ENCODE measurements at regions not wholly inside any gene's neighbourhood (a gene's known extent, or its start where the extent isn't known, plus 50 kb on each side); places are given as distances from the start of the nearest gene placed in this dataset.
"Not testable (repeated sequence)": the region's sequence is repeated elsewhere in the genome, so short reads cannot be mapped to it uniquely, and the experiment has no call there.

GRCh38 chr2:3107567-3107966, 270.1 kb downstream of the EIPR1 start:
- Mint-ChIP-seq H3K9me3 (ENCODE audit: low read depth) (no peaks in the 10 kb centered on the region), H3K27ac (no peak overlapping the region), H3K36me3 (ENCODE audit: insufficient read depth) (no peaks in the 10 kb centered on the region), H3K4me1 (ENCODE audit: low read depth) (peaks cover 16% of the 10 kb centered on the region), H3K27me3 (peaks cover 11% of the 10 kb centered on the region), H3K4me3 (ENCODE audit: low read depth) (no peak overlapping the region)
- TF ChIP-seq CTCF (IDR thresholded peaks at IDR 0.05; ENCODE audit: unreplicated experiment) = no peak
- no peak for DNase-seq (ENCODE audit: low spot score, unreplicated experiment)

GRCh38 chr2:3105814-3106569, 271.6 kb downstream of the EIPR1 start:
- no peaks in the 10 kb centered on the region for H3K9me3 Mint-ChIP-seq (ENCODE audit: low read depth)
- TF ChIP-seq CTCF (IDR thresholded peaks at IDR 0.05; ENCODE audit: unreplicated experiment) = no peak
- H3K27me3 Mint-ChIP-seq = peaks cover 11% of the 10 kb centered on the region
- H3K36me3 Mint-ChIP-seq (ENCODE audit: insufficient read depth) = no peaks in the 10 kb centered on the region
- DNase-seq (ENCODE audit: low spot score, unreplicated experiment) = no peak
- peak overlapping the region; percentile 88 for H3K27ac Mint-ChIP-seq
- no peak overlapping the region for H3K4me3 Mint-ChIP-seq (ENCODE audit: low read depth)
- peaks cover 16% of the 10 kb centered on the region for H3K4me1 Mint-ChIP-seq (ENCODE audit: low read depth)

- Mint-ChIP-seq H3K4me1 (ENCODE audit: low read depth) (peaks cover 16% of the 10 kb centered on the region), H3K27ac (peak overlapping the region; percentile 88), H3K27me3 (peaks cover 11% of the 10 kb centered on the region)
- not testable (repeated sequence) for DNase-seq (ENCODE audit: low spot score, unreplicated experiment); H3K9me3 Mint-ChIP-seq (ENCODE audit: low read depth); H3K36me3 Mint-ChIP-seq (ENCODE audit: insufficient read depth); H3K4me3 Mint-ChIP-seq (ENCODE audit: low read depth)
Measured at GRCh38 chr2:3104958-3105813, 272.4 kb downstream of the EIPR1 start.

GRCh38 chr2:3104261-3104660, 273.4 kb downstream of the EIPR1 start:
- TF ChIP-seq CTCF (IDR thresholded peaks at IDR 0.05; ENCODE audit: unreplicated experiment) = no peak
- Mint-ChIP-seq H3K27me3 (peaks cover 11% of the 10 kb centered on the region), H3K4me3 (ENCODE audit: low read depth) (no peak overlapping the region), H3K27ac (no peak overlapping the region), H3K4me1 (ENCODE audit: low read depth) (peaks cover 16% of the 10 kb centered on the region), H3K9me3 (ENCODE audit: low read depth) (no peaks in the 10 kb centered on the region), H3K36me3 (ENCODE audit: insufficient read depth) (no peaks in the 10 kb centered on the region)
- DNase-seq (ENCODE audit: low spot score, unreplicated experiment) = no peak

- Mint-ChIP-seq H3K36me3 (ENCODE audit: insufficient read depth) (no peaks in the 10 kb centered on the region), H3K4me3 (ENCODE audit: low read depth) (no peak overlapping the region), H3K9me3 (ENCODE audit: low read depth) (no peaks in the 10 kb centered on the region), H3K27ac (no peak overlapping the region), H3K27me3 (peaks cover 11% of the 10 kb centered on the region), H3K4me1 (ENCODE audit: low read depth) (peaks cover 19% of the 10 kb centered on the region)
- no peak for TF ChIP-seq CTCF (IDR thresholded peaks at IDR 0.05; ENCODE audit: unreplicated experiment)
- no peak for DNase-seq (ENCODE audit: low spot score, unreplicated experiment)
Measured at GRCh38 chr2:3102922-3103569, 274.6 kb downstream of the EIPR1 start.

Measured in progenitor cell of endocrine pancreas (in vitro differentiated cells).